AG09309 (cell line): ENCODE measurements at regions not wholly inside any gene's neighbourhood (a gene's known extent, or its start where the extent isn't known, plus 50 kb on each side); places are given as distances from the start of the nearest gene placed in this dataset.

Experiments
- DNase-seq: peaks from one replicate; pipeline ENCODE4 v3.0.0-alpha.2; 2010; ENCODE audit warnings: low read depth
- H3K4me3 ChIP-seq: 2 replicates; pipeline ENCODE4 v1.5.1; 2011; ENCODE audit warnings: mild to moderate bottlenecking, low read depth, low read length, moderate library complexity; ENCODE audit not compliant: control insufficient read depth
- CTCF ChIP-seq: IDR thresholded peaks from 2 replicates; pipeline ENCODE4 v1.5.1; 2011; ENCODE audit warnings: mild to moderate bottlenecking, low read depth, low read length, inconsistent platforms; ENCODE audit not compliant: insufficient read depth, control insufficient read depth; ENCODE audit errors: missing control alignments

GRCh38 chr1:81499487-81499886 is 301.2 kb upstream of the ADGRL2 start:
- DNase-seq = no peak
- H3K4me3 ChIP-seq = no peak overlapping the region
- no peak for TF ChIP-seq CTCF

DNA sequence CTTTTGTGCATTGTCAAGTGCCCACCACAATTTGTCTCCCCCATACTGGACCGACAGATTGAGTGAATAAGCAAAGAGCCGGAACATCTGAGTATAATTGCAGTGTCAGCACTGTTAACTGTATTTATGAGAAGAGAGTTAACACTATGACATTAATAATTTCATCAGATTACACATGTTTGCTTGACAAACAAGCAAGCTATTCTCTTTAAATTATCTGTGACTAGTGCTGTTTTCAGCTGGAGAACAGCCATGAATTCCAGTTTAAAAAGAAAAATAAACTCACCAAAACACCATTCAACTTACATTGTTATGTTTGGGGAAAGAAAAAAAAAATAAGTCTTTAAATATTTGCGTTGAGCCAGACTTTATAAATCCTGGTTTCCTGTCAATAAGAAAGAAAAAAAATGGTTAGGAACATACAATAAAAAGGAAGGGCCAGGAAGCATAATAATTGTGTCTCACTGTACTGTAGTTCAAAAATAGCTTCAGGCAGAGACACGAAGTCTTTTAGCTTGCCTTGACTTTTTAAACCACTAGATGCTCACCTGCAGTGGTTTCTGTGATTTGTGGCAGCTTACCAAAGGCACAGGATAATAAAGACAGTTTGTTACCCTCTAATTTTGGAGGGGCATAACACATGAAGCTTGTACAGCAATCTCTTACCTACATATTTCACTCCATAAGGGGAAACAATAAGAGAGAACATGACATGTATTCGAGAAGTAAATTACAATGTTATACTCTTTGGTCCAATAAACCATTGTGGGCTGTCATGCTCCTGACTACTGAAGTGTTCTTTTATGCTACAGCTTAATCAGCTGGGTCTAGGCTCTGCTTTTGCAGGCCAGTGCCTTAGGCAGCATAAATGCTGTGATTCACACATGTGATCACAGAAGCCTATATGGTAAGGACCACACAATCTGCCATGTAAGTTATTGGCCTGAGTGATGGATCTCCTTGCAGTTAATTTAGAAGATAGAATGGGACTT is 302.0 kb upstream of the ADGRL2 start:
- no peak for DNase-seq
- no peak overlapping the region for H3K4me3 ChIP-seq
- TF ChIP-seq CTCF = no peak

DNA sequence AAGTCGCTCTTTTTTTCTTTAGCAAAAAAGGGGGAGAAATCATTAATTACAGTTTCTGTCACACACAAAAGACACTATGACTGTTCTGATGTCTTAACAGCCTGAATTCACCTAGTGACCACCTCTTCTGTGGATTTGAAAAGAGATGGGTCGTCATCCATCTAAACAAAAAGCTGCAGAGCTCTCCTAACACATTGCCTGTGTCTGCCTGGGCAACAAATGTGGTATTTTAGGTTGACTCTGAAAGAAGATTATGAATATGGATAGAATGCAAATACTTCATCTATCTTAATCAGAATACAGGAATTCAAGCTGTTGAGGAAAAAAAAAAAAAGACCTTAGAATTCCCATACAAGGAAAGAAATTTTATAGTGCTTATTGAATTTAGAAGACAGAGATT is 304.4 kb upstream of the ADGRL2 start:
- TF ChIP-seq CTCF = no peak
- DNase-seq = no peak

GRCh38 chr1:81493102-81493869 is 307.4 kb upstream of the ADGRL2 start:
- no peak for DNase-seq
- H3K4me3 ChIP-seq = no peak overlapping the region
- TF ChIP-seq CTCF = no peak

More for the DNA sequence above, 304.4 kb upstream of the ADGRL2 start:
- no peak overlapping the region for H3K4me3 ChIP-seq

DNA sequence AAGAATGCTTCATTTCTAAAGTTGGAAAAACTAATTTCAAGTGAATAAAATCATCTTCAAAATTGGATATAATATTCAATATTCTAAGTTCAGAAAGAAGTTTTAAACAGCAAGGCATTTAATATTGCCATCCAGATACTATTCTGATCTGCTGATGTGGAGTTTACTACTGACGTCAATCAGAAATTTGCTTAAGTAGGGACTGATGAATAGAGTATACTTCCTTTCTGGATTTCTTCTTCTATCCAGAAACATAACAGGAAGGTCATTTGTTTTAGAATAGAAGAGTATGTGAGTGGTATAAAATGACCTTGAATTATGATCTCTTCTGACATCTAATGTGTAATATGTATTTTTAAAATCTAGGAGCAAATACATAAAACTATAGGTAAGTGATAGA is 308.1 kb upstream of the ADGRL2 start:
- H3K4me3 ChIP-seq = no peak overlapping the region
- no peak for TF ChIP-seq CTCF
- no peak for DNase-seq

GRCh38 chr1:81490614-81491013 is 310.1 kb upstream of the ADGRL2 start:
- DNase-seq = no peak
- H3K4me3 ChIP-seq = no peak overlapping the region
- no peak for TF ChIP-seq CTCF
